Endothelial cell of umbilical vein (primary cell): ENCODE measurements at regions not wholly inside any gene's neighbourhood (a gene's known extent, or its start where the extent isn't known, plus 50 kb on each side); places are given as distances from the start of the nearest gene placed in this dataset.

ENCODE experiments used
- BruUV-seq: library from RNA; stranded (reverse); fragments of 400-500 nt; replicated peaks from 2 replicates; lab custom pipeline; 2021; lab: Mats Ljungman, UMichigan
- CTCF ChIA-PET: fragments of 300-600, 350-600 bp; sonication (Branson Sonifier 250); formaldehyde crosslinking; loops from one replicate; lab custom pipeline; 2021; ENCODE audit warnings: antibody characterized with exemption, inconsistent platforms; lab: Charles Lee
- POLR2A ChIA-PET: fragments of 300-600, 350-600 bp; sonication (Branson Sonifier 250); formaldehyde crosslinking; loops from one replicate; lab custom pipeline; 2021; ENCODE audit warnings: antibody characterized with exemption, inconsistent platforms; lab: Charles Lee
- DNase-seq: peaks from one replicate; pipeline ENCODE4 v3.0.0-alpha.2; 2011; ENCODE audit warnings: low read depth, low spot score
- FAIRE-seq: peaks from 2 replicates; lab custom pipeline; 2011; peaks lifted over from hg19 to GRCh38; lab: Jason Lieb, UNC
- H2AFZ ChIP-seq: 2 replicates; pipeline ENCODE4 v1.6.0; 2012; ENCODE audit warnings: low read depth, low read length, control low read depth, inconsistent platforms
- H3K27ac ChIP-seq: 2 replicates; pipeline ENCODE4 v1.5.1; 2011; ENCODE audit warnings: low read depth, mild to moderate bottlenecking, control low read depth, low read length, moderate library complexity; ENCODE audit not compliant: insufficient read depth
- H3K27me3 ChIP-seq, 2 experiments: 2 replicates each; pipeline versions ENCODE4 v1.6.0 to v1.6.1; 2011; ENCODE audit warnings: low read length in 2 of 2, mixed read lengths in 1 of 2; ENCODE audit not compliant: control insufficient read depth in 2 of 2, insufficient read depth in 2 of 2
- H3K36me3 ChIP-seq, 2 experiments: 2 replicates in 1 of 2; 3 replicates in 1 of 2; pipeline ENCODE4 v1.5.1; 2011; ENCODE audit warnings: low read length in 2 of 2, mild to moderate bottlenecking in 1 of 2, moderate library complexity in 1 of 2; ENCODE audit not compliant: control insufficient read depth in 2 of 2, insufficient read depth in 2 of 2; ENCODE audit errors: extremely low read depth in 1 of 2
- H3K4me1 ChIP-seq: 3 replicates; pipeline ENCODE4 v1.5.1; 2011; ENCODE audit warnings: mild to moderate bottlenecking, low read length; ENCODE audit not compliant: control insufficient read depth, insufficient read depth; ENCODE audit errors: extremely low read depth
- H3K4me2 ChIP-seq: 2 replicates; pipeline ENCODE4 v1.6.1; 2011; ENCODE audit warnings: low read length, control low read depth, mixed read lengths; ENCODE audit not compliant: insufficient read depth
- H3K4me3 ChIP-seq, 3 experiments: fragments of 200-600 bp in 1 of 3; sonication (generic), shearing (Covaris generic) in 1 of 3; replicated peaks in 1 of 3; 2 replicates each; pipeline ENCODE4 v1.5.1; 2011 to 2016; ENCODE audit warnings: control low read depth in 3 of 3, low read length in 3 of 3, mild to moderate bottlenecking in 2 of 3, inconsistent platforms in 1 of 3, low read depth in 1 of 3, moderate library complexity in 1 of 3; ENCODE audit not compliant: insufficient read depth in 1 of 3
- H3K79me2 ChIP-seq: 2 replicates; pipeline ENCODE4 v1.6.0; 2012; ENCODE audit warnings: low read length, inconsistent platforms; ENCODE audit not compliant: control insufficient read depth, insufficient read depth
- H3K9ac ChIP-seq: replicated peaks from 2 replicates; pipeline ENCODE3; 2011; ENCODE audit warnings: low read length, control low read depth; ENCODE audit not compliant: insufficient read depth; ENCODE audit errors: extremely low read depth
- H3K9me1 ChIP-seq: replicated peaks from 3 replicates; pipeline ENCODE4 v1.6.0; 2011; ENCODE audit warnings: mild to moderate bottlenecking, low read length; ENCODE audit not compliant: control insufficient read depth, insufficient read depth; ENCODE audit errors: extremely low read depth
- H3K9me3 ChIP-seq: replicated peaks from 2 replicates; pipeline ENCODE4 v1.5.1; 2012; ENCODE audit warnings: low read length, inconsistent platforms; ENCODE audit not compliant: control insufficient read depth, insufficient read depth
- H4K20me1 ChIP-seq: replicated peaks from 2 replicates; pipeline ENCODE3; 2011; ENCODE audit warnings: mild to moderate bottlenecking, low read length; ENCODE audit not compliant: control insufficient read depth, insufficient read depth; ENCODE audit errors: extremely low read depth
- CTCF ChIP-seq, 2 donors: IDR thresholded peaks; 1 replicate in 1 of 2; 2 replicates in 1 of 2; pipeline ENCODE4 v1.5.1; 2011; ENCODE audit warnings: low read length in 2 of 2, mild to moderate bottlenecking in 2 of 2, moderate library complexity in 2 of 2, control low read depth in 1 of 2, inconsistent platforms in 1 of 2, low read depth in 1 of 2; ENCODE audit not compliant: insufficient read depth in 1 of 2; ENCODE audit errors: extremely low read depth in 1 of 2
- EZH2 ChIP-seq: IDR thresholded peaks from 2 replicates; pipeline ENCODE4 v1.6.1; 2012; ENCODE audit warnings: borderline replicate concordance, low read depth, mild to moderate bottlenecking, moderate library complexity, low read length, inconsistent platforms; ENCODE audit not compliant: severe bottlenecking
- FOS ChIP-seq: IDR thresholded peaks from 2 replicates; pipeline ENCODE4 v1.6.1; 2011; ENCODE audit warnings: mild to moderate bottlenecking, low read length, moderate library complexity, borderline replicate concordance; ENCODE audit not compliant: insufficient read depth
- GATA2 ChIP-seq: IDR thresholded peaks from 2 replicates; pipeline ENCODE4 v1.7.0; 2011; ENCODE audit warnings: low read depth, mild to moderate bottlenecking, moderate library complexity, mixed read lengths, low read length; ENCODE audit not compliant: insufficient read length, insufficient read depth
- JUN ChIP-seq: IDR thresholded peaks from 2 replicates; pipeline ENCODE4 v1.6.1; 2011; ENCODE audit warnings: borderline replicate concordance, low read depth; ENCODE audit not compliant: insufficient read length, insufficient read depth
- MYC ChIP-seq: IDR thresholded peaks from one replicate; pipeline ENCODE4 v1.6.1; 2011; ENCODE audit warnings: mild to moderate bottlenecking, low read depth, low read length
- POLR2A ChIP-seq: IDR thresholded peaks from 2 replicates; pipeline ENCODE4 v1.6.1; 2012; ENCODE audit warnings: low read depth, mild to moderate bottlenecking, control low read depth, low read length
- POLR2AphosphoS5 ChIP-seq: IDR thresholded peaks from 2 replicates; pipeline ENCODE4 v1.6.1; 2012; ENCODE audit warnings: low read depth, mild to moderate bottlenecking, control low read depth, low read length, moderate library complexity; ENCODE audit not compliant: insufficient read depth
- dilution Hi-C: fragments of 300-500 bp; cut with MboI; formaldehyde crosslinking; loops from one replicate; pipeline ENCODE4 v1.15.0; 2019; ENCODE audit warnings: low sequenced_read_pairs; ENCODE audit not compliant: extremely low pct_ligation_motif_present
- intact Hi-C: fragments of 100-400 bp; cut with micrococcal nuclease; formaldehyde crosslinking; loops from one replicate; pipeline ENCODE4 v1.10.0; 2022
- TF ChIP-seq, protein P1 (sequence below): IDR thresholded peaks from 2 replicates; pipeline ENCODE4 v1.6.1; 2011; ENCODE audit not compliant: insufficient read depth, insufficient read length

DNA sequence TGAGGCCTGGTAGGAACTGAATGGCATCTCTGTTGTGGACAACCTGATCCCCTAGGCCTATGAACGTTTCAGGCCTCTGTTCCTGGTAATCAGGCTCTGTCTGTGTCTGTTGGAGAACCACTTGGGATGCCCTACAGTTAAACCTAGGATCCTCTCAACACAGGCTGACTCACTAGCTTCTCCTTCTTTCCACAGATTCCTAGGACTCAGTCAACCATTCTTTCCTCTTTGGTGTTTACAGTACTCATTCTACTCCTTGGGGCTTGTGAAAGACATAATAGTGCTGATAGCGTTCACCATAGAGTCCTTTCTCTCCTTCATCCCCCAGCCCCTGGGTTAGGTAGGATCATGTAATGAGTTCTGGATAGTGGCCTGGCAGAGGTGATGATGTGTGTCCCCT lies 544.3 kb downstream of the METTL4 start:
- dilution Hi-C loops = no loop called here
- no peaks in the 10 kb centered on the region for H3K79me2 ChIP-seq
- H3K4me2 ChIP-seq = no peak overlapping the region
- no peak overlapping the region for H3K27ac ChIP-seq
- no peaks in the 10 kb centered on the region for H3K9me1 ChIP-seq
- no peaks in the 10 kb centered on the region for H3K36me3 ChIP-seq
- FAIRE-seq (no peak), DNase-seq (no peak)
- no TSS peak for BruUV-seq
- intact Hi-C loops = no loop called here
- ChIA-PET POLR2A (no interaction called here), CTCF (no interaction called here)
- H4K20me1 ChIP-seq = no peaks in the 10 kb centered on the region
- H3K27me3 ChIP-seq = no peaks in the 10 kb centered on the region
- no peak for TF ChIP-seq POLR2AphosphoS5
- no peak overlapping the region for H3K9ac ChIP-seq
- no peaks in the 10 kb centered on the region for H3K4me1 ChIP-seq
- no peak overlapping the region for H2AFZ ChIP-seq
- H3K4me3 ChIP-seq = no peak overlapping the region
- H3K9me3 ChIP-seq = no peaks in the 10 kb centered on the region

GRCh38 chr18:2027756-2028155 lies 543.5 kb downstream of the METTL4 start:
- CTCF ChIA-PET = no interaction called here
- POLR2A ChIA-PET = no interaction called here
- Histone ChIP-seq H3K27me3 (no peaks in the 10 kb centered on the region), H3K27ac (no peak overlapping the region), H3K9ac (no peak overlapping the region), H3K4me3 (no peak overlapping the region), H3K36me3 (no peaks in the 10 kb centered on the region), H4K20me1 (no peaks in the 10 kb centered on the region), H3K9me1 (no peaks in the 10 kb centered on the region), H3K4me1 (no peaks in the 10 kb centered on the region), H2AFZ (no peak overlapping the region), H3K9me3 (no peaks in the 10 kb centered on the region), H3K4me2 (no peak overlapping the region), H3K79me2 (no peaks in the 10 kb centered on the region)
- BruUV-seq = no TSS peak
- dilution Hi-C loops (no loop called here), intact Hi-C loops (no loop called here)
- FAIRE-seq = no peak
- DNase-seq = no peak
- TF ChIP-seq CTCF (IDR thresholded peaks at IDR 0.05; ENCODE audit: extremely low read depth in 1 of 2, insufficient read depth in 1 of 2, low read depth in 1 of 2, low read length in 2 of 2) (no peak), JUN (no peak), EZH2 (no peak), POLR2A (no peak), GATA2 (no peak), FOS (no peak), POLR2AphosphoS5 (no peak), MYC (no peak)
- TF ChIP-seq, protein P1, sequence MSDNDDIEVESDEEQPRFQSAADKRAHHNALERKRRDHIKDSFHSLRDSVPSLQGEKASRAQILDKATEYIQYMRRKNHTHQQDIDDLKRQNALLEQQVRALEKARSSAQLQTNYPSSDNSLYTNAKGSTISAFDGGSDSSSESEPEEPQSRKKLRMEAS = no peak
